ELR (cell line): ENCODE measurements at regions not wholly inside any gene's neighbourhood (a gene's known extent, or its start where the extent isn't known, plus 50 kb on each side); places are given as distances from the start of the nearest gene placed in this dataset.

Experiments
- DNase-seq: peaks from one replicate; pipeline ENCODE4 v3.0.0-alpha.2; 2015; ENCODE audit warnings: low read depth

DNA sequence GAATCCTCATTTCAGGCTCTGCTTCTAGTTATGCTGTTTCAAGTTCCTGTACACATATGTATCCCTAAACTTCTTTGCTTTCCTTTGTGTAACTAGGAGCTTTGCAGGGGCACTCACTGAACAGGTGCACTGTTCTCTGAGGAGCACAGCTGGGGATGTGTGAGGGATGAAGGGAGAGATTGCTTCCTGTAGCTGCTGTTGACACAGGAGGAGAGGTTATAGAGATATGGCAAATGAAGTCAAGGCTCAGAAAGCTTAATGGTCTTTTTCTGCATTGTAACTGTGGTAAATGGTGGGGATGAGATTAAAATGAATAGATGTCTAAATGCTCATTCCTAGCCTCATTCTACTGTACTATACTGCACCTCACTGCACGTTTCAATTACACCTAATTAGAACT is 454.3 kb downstream of the BTBD3 start:
- DNase-seq, result no peak

DNA sequence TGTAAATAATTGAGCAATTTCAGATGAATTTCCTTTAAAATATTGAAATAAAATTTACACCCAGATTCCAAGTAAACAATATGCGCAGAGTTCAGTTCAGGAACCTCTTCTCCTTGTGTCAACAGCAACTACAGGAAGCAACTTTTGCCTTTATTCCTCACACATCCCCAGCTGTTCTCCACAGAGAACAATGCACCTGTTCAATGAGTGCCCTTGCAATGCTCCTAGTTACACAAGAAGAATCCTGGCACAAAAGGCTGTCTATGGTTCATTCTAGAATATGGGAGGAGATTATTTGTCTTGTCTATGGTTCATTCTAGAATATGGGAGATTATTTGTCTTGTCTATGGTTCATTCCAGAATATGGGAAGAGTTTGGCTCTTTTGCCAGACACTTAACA is 454.9 kb downstream of the BTBD3 start:
- DNase-seq, result no peak

DNA sequence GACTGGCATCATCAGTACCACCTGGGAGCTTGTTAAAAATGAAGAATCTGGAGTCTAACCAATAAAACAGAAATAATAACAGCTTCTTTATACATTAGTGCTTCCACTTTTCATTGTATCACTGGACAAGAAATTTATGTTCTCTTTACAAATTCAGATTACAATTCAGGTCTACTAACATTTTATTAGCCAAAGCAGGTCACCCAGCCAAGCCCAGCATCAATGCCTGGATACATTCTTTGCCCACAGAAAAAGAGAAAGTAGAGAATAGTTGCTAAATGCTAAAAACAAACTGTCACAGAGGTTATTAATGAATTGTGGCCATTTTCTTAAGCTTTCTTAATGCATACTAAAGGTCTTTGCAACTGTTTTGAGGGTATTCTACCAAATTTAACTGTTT is 458.3 kb downstream of the BTBD3 start:
- DNase-seq, result no peak

DNA sequence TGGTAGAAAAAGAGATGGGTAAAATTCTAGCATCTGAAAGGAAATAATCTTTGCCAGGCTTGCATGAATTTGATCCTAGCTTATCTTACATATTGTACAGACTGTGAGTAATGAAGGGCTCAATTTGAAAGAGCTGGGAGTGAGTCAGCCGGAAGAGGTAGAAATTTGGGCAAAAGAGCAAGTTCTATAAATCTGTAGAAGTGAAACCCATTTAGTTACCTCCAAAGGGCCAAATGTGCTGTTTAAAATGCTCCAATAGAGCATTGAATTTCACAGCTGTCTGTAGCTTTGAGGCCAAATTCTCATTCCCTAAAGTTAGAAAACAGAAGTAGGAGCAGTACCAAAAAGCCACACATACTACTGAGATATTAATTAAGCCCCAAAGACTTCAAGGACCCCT is 466.1 kb downstream of the BTBD3 start:
- DNase-seq, result no peak

DNA sequence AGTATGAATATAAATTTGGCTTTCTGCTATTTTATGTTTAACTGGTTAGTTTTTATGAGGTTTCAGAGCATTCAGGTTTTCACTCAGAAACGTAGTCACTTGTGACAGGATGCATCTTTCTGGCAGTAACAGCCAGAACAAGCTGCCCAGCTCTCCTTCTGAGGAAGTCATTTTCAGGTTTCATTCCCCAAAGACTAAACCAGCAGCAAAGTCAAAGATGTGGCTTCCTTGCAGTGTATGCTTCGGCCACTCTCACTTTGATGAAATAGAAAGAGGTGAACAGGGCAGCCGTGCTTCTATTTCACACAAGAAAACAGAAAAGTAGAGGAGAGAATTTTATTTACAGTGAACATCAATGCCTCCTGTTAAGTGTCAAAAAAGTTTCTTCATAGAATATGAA is 469.1 kb downstream of the BTBD3 start:
- DNase-seq, result no peak

DNA sequence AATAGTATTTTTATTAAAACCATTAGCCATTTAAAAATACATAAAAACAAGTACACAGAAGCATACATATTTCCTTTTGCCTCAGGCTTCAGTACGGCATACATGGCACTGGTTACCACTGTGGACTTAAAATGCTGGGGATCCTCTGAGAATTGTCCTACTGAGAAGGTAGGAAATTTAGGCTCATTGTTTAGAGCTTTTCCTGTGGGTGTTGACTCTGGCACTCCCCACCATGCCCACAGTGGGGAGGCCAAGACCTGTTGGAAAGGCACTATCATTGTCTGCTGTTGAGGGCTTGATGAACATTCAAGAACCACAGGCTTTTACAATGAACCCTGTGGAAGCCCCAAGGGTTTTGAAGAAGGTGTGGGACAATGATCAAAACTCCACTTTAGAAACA is 473.4 kb downstream of the BTBD3 start:
- no peak for DNase-seq

DNA sequence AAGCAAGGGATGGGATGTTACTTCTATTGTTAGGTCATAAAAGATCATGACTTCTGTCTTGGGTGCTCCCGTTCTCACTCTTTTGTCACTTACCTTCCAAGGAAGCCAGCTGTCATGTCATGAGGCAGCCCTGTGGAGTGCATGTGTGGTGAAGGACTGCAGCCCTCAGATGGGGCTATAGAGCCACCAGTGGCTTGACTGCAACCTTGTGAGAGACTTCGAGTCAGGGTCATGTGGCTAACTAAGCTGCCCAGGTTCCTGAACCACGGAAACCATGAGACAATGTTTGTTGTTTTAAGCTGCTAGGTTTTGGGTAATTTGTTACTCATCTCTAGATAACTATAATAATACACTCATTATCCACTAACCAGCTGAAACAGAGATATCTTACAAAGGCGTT is 477.1 kb downstream of the BTBD3 start:
- no peak for DNase-seq

DNA sequence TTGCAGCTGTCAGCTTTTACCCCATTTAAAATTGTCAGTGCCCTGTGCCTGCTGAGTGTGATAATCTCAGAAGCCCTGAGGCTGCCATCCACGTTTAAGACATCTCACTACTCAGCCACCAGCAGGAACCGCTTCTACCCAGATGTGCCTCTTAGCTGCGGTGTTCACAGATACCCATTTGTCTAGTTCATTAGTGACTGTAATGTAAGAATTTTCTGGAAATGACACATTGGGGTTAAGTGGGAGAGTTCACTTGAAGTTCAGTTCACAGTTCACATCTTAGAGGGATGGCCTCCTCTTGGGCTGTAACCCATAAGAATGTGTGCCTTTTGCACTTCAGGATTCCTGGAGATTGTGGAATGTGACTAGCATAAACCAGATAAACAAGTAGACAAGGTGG is 477.7 kb downstream of the BTBD3 start:
- no peak for DNase-seq

DNA sequence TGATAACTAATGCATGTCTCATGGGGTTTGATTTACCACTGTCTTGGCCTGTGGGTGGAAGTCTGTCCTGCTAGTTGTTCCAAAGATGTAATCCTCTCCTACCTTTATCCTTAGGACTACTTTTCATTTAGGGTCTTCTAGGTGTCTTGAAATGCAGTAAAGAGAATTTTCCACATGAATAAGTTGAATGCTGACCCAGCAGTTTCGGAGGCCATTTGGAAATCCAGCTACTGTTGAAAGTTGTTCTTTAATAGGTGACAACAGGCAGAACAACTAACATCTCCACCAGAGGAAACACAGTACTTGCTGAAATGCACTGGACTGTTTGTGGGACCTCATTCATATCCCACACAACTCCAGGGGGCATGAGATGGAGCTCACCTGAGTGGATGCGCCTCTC is 478.1 kb downstream of the BTBD3 start:
- DNase-seq, result no peak

DNA sequence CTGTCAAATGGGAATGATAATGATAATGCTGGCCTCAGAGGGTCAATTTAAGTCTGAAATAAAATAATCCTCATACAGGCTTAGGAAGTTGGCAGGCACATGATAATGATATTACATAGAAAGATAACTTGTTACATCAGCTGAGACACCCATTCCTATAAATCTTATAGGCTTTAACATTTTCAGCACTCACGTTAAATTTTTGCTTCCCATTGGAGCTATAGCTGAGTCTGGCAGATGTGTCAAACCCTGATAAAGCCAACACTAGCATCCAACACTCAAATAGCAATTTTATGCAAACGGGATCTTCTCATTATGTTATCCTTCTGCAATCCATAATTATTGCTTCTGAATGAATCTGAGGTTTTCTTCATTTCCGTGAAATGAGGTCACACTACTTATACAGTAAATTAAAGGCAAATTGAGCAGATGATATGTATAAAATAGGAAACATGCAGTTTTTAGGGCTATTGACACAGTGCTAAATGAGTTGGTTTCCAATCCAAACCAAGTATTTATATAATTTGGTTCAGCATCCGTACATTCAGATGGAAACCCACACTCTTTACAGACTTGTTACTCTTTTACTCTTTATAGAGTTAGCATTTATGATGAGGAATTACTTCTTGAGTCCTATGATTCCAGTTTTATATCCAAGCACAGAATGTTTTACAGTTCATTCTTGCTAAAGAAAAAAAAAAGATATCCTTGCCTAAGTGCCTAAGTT is 481.6 kb downstream of the BTBD3 start:
- no peak for DNase-seq

DNA sequence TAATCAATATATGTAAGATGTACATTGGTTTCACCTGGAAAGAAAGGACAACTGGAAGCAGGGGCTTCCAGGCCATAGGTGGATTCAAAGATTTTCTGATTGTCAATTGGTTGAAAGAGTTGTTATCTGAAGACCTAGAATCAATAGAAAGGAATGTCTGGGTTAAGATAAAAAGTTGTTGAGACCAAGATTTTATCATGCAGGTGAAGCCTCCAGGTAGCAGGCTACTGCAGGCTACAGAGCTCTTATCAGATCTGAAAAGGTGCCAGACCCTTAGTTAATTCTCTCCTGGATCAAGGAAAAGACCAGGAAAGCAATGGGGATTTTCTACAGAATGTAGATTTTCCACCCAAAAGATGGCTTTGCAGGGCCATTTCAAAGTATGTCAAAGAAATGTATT is 487.2 kb downstream of the BTBD3 start:
- DNase-seq, result no peak

DNA sequence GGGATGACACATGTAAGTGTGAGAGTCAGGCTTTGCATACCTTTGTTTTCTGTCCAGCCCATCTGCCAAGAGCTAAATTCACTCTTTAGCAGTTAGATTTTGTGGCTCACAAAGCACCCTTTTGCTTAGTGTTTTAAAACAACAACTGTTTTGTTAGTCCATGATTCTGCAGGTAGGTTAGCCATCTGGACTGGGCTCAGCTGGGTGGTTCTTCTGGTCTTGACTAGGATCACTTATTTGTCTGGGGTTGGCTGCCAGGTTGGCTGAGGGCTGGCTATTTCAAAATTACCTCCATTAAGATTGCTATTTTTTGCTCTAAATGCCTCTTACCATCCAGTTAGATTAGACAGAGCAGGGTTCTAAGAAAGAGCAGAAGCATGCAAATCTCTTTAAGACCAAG is 489.3 kb downstream of the BTBD3 start:
- DNase-seq, result no peak

DNA sequence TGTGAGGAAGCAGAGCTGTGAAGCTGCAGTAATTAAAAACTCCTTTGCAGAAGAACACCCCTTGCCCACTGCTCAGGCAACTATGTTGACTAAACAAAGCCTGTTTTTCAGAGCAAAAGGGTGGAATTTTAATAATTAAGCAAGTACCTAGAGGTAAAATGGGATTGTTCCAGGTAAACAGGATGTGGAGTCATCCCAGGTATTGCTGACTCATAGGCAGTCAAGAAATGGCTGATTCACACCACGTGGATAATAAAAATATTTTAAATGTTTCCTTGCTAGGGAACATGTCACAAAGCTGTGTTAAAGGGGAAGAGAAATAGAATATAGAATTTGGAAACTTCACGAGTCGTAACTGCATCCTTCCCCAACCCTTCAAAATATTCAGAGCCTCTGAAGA is 491.8 kb downstream of the BTBD3 start:
- DNase-seq, result no peak

DNA sequence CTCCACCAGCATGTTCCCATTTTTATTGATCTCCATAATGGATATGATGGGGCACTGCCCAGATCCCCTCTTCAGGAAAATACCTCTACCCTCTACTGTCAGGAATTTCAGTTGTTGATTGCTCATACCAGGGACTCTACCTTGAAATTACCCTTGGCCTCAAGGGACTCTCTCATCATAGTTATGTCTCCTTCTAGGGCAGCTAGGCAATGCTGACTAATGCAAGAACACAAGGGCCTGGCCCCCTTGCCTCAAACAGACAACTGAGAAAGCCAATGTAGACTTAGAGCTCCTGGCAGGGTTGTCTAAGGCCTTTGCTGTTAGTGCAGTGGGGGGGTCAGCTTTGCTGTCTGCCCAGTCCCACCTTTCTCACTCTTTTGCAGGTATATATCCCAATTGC is 493.1 kb downstream of the BTBD3 start:
- no peak for DNase-seq

DNA sequence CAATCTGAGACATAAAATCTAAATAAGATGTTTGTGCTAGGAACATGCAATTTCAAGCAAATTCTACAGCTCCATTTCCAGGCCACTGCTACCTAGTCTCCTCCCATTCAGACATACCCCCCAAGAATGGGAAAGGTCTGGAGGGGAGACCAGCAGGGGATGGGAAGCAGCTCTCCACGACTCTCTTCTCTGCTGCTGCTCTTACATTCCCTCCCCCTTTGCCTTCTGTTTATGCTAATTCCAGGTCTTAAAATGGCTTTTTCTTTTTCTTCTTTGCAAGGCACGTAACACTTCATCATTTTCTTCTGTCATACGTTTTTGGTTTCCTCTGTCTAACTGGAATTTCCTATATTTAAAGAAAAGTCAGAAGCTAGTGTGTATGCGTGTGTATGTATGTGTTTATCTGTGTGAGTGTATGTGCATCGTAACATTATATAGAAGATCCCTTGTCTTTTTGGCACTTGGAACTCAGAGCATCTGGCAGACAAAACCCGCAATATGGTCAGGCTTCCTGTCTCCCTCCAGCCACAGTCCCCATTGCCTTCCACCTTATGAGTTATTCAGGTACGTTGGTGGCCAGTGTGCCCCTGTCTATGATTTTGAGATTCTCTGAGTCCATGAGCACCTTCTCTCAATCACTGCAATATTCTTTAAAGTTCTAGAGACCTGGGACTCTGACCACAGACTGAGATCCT is 493.7 kb downstream of the BTBD3 start:
- DNase-seq, result no peak

DNA sequence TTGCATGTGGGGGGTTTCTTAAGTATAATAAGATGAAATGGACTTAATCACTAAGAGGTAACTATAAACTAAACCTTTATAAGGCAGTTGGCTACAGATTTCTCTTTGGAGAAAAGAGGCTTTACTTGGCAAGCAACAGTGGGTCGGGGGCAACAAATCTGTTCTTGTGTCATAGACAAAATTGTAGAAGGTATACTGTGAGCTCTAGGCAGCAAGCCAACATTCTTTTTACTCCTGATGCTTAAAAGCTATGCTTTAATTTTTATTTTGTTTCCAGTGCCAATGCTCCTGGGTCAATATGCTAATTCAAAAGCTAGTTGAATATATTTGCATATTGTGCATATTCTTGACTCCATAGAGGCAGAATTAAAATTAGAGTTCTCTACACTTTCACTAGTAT is 495.4 kb downstream of the BTBD3 start:
- no peak for DNase-seq

DNA sequence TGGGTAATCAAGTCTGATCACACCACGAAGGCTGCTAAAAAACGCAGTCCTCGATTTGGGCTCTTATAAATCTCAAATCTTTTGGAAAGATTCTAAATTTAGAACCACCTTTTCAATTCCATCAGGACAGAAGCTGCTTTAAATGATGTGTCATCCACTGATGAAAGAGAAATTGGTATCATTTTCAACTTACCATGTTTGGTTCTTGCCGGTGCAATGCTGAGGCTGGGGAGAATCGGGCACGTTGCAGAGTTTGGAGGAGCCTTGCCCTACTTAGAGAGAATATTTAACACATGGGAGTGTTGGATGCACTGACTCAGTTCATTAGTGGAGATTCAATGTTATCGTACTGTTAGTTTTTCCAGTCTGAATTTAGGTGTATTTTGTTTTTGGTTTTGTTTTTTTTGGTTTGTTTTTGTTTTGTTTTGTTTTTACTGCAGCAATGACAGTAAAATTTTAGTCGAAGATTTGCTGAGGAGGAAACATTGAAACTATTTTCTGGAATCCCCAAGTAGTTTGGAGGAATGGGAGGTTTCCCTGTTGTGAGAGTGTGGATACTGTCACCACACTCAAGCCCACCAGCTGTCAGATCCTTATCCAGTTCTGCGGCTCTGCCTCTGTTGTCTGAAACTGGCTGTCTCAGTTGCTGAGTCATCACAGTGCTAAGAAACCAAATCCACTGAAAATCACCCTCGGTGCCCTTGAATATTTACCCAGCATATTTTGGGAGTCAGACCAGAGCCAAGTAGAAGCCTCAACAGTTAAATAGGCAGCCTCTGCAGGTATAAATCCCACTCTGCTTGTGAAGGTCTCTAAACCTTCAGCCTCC is 497.0 kb downstream of the BTBD3 start:
- no peak for DNase-seq

DNA sequence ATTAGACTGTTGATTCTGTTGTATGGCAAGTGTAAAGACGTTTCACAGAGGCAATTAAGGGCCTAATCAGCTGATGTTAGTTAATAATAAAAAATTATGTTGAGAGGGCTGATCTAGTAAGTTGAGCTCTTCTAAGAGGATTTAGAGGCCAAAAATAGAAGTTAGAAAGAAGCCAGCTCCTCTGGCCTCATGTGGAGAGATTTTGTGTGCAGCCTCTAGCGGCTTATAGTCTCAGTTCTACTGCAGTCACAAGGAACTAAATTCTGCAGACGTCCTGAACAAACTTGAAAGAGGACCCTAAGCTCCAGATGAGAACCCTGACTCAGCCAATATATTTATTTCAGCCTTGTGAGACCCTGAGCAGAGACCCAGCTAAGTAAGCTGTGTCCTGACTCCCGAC is 498.6 kb downstream of the BTBD3 start:
- DNase-seq, result no peak

DNA sequence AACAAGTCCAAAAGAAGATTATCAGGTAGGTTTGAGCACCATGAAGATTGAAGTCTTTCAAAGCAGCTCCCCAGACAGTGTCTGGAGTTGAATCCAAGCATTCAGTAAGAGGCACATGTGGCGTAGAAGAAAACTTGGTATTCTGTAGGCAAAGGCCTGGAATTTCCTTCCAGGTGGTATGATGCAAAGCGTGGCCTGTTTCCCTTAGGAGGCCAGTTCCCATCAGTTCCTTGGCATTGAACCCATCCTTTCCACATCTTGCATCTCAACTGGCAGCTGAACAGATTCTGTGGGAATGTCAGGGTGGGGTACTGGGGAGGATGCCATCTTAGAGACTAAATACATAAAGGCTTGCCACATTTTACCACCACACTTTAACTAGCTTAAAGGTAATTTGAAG is 516.0 kb downstream of the BTBD3 start:
- DNase-seq, result no peak

DNA sequence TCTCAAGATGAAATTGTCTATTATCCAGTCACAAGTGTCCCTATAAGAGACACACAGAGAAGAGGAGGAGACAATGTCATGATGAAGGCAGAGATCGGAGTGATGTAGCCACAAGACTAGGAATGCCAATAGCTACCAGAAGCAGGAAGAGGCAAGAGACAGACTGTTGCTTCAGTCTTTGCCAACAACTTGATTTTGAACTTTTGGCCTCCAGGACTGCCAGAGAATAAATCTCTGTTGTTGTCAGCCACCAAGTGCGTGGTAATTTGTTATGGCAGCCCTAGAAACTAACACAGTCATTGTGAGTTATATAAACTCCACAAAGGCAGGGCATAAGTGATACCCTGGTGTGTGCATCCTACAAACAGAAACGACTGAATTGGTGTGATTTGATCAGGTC is 517.0 kb downstream of the BTBD3 start:
- no peak for DNase-seq

DNA sequence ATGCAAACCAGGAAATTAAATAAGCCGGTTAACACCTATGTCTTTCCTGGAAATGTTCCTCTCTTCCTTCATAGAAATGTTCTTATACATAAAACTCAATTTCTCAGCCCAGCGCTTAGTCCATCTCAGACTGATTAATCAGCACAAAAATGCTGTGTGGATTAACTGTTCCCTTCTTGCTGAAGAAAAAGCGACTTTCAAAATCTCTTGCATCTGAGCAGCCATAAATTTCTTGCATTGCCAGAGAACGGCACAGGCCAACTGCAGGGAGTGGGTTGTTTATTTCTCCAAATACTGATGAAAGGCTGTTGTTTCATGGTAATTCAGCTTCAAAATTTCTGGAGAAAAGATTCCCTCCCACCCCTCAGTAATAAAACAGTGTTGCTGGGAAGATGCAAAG is 517.6 kb downstream of the BTBD3 start:
- DNase-seq, result no peak

DNA sequence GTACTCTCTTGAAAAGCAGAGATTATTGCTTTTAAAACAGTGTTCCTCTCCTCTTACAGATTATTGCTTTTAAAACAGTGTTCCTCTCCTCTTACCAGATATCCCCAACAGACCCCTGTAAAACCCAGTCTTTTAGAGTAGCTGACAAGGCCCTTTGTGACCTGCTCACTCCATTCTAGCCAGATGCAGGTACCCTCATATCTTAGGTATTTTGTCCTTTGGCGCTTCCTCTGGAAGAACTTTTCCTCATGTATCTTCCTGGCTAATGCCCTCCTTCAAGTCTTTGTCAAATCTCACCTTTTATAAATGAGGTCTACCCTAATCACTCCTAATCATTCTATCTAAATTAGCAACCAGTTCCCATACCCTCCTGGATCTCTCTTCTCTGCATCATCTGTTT is 536.0 kb downstream of the BTBD3 start:
- DNase-seq, result no peak

DNA sequence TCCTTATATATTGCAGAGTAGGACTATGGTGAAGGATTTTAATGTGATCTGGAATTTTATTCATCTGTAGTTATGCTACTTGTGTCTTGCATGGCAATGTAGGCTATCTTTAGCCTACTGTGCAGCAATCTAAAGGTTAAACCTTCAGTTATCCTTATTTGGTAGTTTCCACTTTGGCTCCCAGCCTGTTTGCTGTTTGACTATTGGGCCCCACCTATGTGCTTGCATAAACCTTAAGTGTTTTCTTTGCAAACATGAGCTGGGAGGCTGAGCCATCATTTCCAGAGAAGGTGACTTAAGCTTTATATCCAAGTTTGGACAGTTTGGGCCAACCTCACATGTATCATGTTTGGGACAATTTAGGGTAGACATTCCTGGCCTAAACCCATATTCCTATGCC is 537.5 kb downstream of the BTBD3 start:
- no peak for DNase-seq
